ENCODE measurements at regions not wholly inside any gene's neighbourhood (a gene's known extent, or its start where the extent isn't known, plus 50 kb on each side); places are given as distances from the start of the nearest gene placed in this dataset.

GRCh38 chr7:12898620-12899019 is 211.2 kb downstream of the ARL4A start:
- H3K9ac ChIP-seq (ENCODE audit: low read length) = no peak overlapping the region
- TF ChIP-seq CTCF (IDR thresholded peaks at IDR 0.05; ENCODE audit: insufficient read depth, low read length, poor library complexity, severe bottlenecking) (no peak), EZH2phosphoT487 (conservative IDR thresholded peaks at IDR 0.05; ENCODE audit: low read length) (no peak)
- H3K36me3 ChIP-seq (ENCODE audit: low read length) = no peaks in the 10 kb centered on the region
- H3K27ac ChIP-seq (ENCODE audit: low read depth, low read length) = no peak overlapping the region
- no peaks in the 10 kb centered on the region for H3K79me2 ChIP-seq (ENCODE audit: insufficient read depth, low read length)
- no peaks in the 10 kb centered on the region for H3K9me3 ChIP-seq (ENCODE audit: insufficient read depth, low read length)
- H2AFZ ChIP-seq (ENCODE audit: low read depth, low read length, severe bottlenecking) = no peak overlapping the region
- H3F3A ChIP-seq (ENCODE audit: insufficient read depth) = no peaks in the 10 kb centered on the region
- H3K4me3 ChIP-seq (ENCODE audit: insufficient read depth, low read length, poor library complexity, severe bottlenecking) = no peak overlapping the region
- H4K20me1 ChIP-seq (ENCODE audit: low read depth, low read length) = no peaks in the 10 kb centered on the region
- no peak overlapping the region for H3K4me2 ChIP-seq (ENCODE audit: low read depth, low read length, poor library complexity, severe bottlenecking)
- H3K27me3 ChIP-seq (ENCODE audit: low read length) = no peaks in the 10 kb centered on the region
- no peaks in the 10 kb centered on the region for H3K9me2 ChIP-seq (replicated peaks; ENCODE audit: insufficient read depth, low read length)

DNA sequence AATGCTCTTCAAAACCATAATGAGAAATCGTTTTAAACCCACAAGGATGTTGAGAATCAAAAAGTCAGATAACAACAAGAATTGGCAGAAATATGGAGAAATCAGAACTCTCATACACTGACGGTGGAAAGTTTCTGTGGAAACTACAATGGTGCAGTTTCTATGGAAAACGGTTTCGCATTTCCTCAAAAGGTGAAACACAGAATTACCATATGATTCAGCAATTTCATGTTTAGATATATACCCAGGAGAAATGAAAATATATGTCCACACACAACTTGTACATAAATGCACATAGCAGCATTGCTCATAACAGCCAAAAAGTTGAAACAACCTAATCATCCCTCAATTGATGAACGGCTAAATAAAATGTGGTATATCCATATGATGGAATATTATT is 218.2 kb downstream of the ARL4A start:
- no peaks in the 10 kb centered on the region for H3K9me2 ChIP-seq (replicated peaks; ENCODE audit: insufficient read depth, low read length)
- no peaks in the 10 kb centered on the region for H3K9me3 ChIP-seq (ENCODE audit: insufficient read depth, low read length)
- H3K4me2 ChIP-seq (ENCODE audit: low read depth, low read length, poor library complexity, severe bottlenecking) = no peak overlapping the region
- H3K36me3 ChIP-seq (ENCODE audit: low read length) = no peaks in the 10 kb centered on the region
- H3K4me3 ChIP-seq (ENCODE audit: insufficient read depth, low read length, poor library complexity, severe bottlenecking) = no peak overlapping the region
- TF ChIP-seq EZH2phosphoT487 (conservative IDR thresholded peaks at IDR 0.05; ENCODE audit: low read length) (no peak), CTCF (IDR thresholded peaks at IDR 0.05; ENCODE audit: insufficient read depth, low read length, poor library complexity, severe bottlenecking) (no peak)
- H3K27ac ChIP-seq (ENCODE audit: low read depth, low read length) = no peak overlapping the region
- H2AFZ ChIP-seq (ENCODE audit: low read depth, low read length, severe bottlenecking) = no peak overlapping the region
- H3F3A ChIP-seq (ENCODE audit: insufficient read depth) = no peaks in the 10 kb centered on the region
- H3K9ac ChIP-seq (ENCODE audit: low read length) = no peak overlapping the region
- H3K79me2 ChIP-seq (ENCODE audit: insufficient read depth, low read length) = no peaks in the 10 kb centered on the region
- no peaks in the 10 kb centered on the region for H3K27me3 ChIP-seq (ENCODE audit: low read length)
- H4K20me1 ChIP-seq (ENCODE audit: low read depth, low read length) = no peaks in the 10 kb centered on the region

GRCh38 chr7:12907774-12908173 is 220.3 kb downstream of the ARL4A start:
- Histone ChIP-seq H3K9me2 (replicated peaks; ENCODE audit: insufficient read depth, low read length) (no peaks in the 10 kb centered on the region), H2AFZ (ENCODE audit: low read depth, low read length, severe bottlenecking) (no peak overlapping the region), H3K79me2 (ENCODE audit: insufficient read depth, low read length) (no peaks in the 10 kb centered on the region), H3K4me3 (ENCODE audit: insufficient read depth, low read length, poor library complexity, severe bottlenecking) (no peak overlapping the region), H3K36me3 (ENCODE audit: low read length) (no peaks in the 10 kb centered on the region), H3K27me3 (ENCODE audit: low read length) (no peaks in the 10 kb centered on the region), H3K27ac (ENCODE audit: low read depth, low read length) (no peak overlapping the region), H3K9me3 (ENCODE audit: insufficient read depth, low read length) (no peaks in the 10 kb centered on the region), H3K9ac (ENCODE audit: low read length) (no peak overlapping the region), H3K4me2 (ENCODE audit: low read depth, low read length, poor library complexity, severe bottlenecking) (no peak overlapping the region), H4K20me1 (ENCODE audit: low read depth, low read length) (no peaks in the 10 kb centered on the region), H3F3A (ENCODE audit: insufficient read depth) (no peaks in the 10 kb centered on the region)
- TF ChIP-seq CTCF (IDR thresholded peaks at IDR 0.05; ENCODE audit: insufficient read depth, low read length, poor library complexity, severe bottlenecking) = no peak
- no peak for TF ChIP-seq EZH2phosphoT487 (conservative IDR thresholded peaks at IDR 0.05; ENCODE audit: low read length)

DNA sequence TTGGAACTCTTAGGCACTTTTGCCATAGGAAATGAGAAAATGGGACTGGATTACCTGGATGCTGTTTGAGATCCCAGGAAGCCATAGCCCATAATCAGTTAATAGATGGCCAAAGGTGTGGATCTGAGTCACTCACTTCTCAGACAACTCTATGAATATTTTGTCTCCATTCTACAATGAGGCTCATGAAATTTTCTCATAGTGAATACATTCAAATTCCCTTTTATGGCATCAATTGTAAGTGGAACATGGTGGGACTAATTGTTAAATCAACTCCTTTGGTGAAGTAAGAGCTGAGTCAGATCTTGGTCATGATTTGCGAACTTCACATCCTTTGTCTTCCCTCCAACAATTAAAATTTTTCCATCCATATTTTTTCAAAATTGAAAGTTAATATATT is 222.1 kb downstream of the ARL4A start:
- no peak overlapping the region for H3K9ac ChIP-seq (ENCODE audit: low read length)
- H4K20me1 ChIP-seq (ENCODE audit: low read depth, low read length) = no peaks in the 10 kb centered on the region
- H3K27me3 ChIP-seq (ENCODE audit: low read length) = no peaks in the 10 kb centered on the region
- no peak overlapping the region for H2AFZ ChIP-seq (ENCODE audit: low read depth, low read length, severe bottlenecking)
- H3K9me3 ChIP-seq (ENCODE audit: insufficient read depth, low read length) = no peaks in the 10 kb centered on the region
- no peaks in the 10 kb centered on the region for H3K36me3 ChIP-seq (ENCODE audit: low read length)
- no peak overlapping the region for H3K27ac ChIP-seq (ENCODE audit: low read depth, low read length)
- no peaks in the 10 kb centered on the region for H3F3A ChIP-seq (ENCODE audit: insufficient read depth)
- H3K79me2 ChIP-seq (ENCODE audit: insufficient read depth, low read length) = no peaks in the 10 kb centered on the region
- H3K9me2 ChIP-seq (replicated peaks; ENCODE audit: insufficient read depth, low read length) = no peaks in the 10 kb centered on the region
- no peak overlapping the region for H3K4me3 ChIP-seq (ENCODE audit: insufficient read depth, low read length, poor library complexity, severe bottlenecking)
- no peak for TF ChIP-seq CTCF (IDR thresholded peaks at IDR 0.05; ENCODE audit: insufficient read depth, low read length, poor library complexity, severe bottlenecking)
- no peak for TF ChIP-seq EZH2phosphoT487 (conservative IDR thresholded peaks at IDR 0.05; ENCODE audit: low read length)
- H3K4me2 ChIP-seq (ENCODE audit: low read depth, low read length, poor library complexity, severe bottlenecking) = no peak overlapping the region

All from SU-DHL-6 (cell line).